ENCODE measurements at regions not wholly inside any gene's neighbourhood (a gene's known extent, or its start where the extent isn't known, plus 50 kb on each side); places are given as distances from the start of the nearest gene placed in this dataset.
"Not testable (repeated sequence)": the region's sequence is repeated elsewhere in the genome, so short reads cannot be mapped to it uniquely, and the experiment has no call there.

GRCh38 chr1:219067350-219067712 lies 106.3 kb upstream of the LYPLAL1 start:
- ChIA-PET POLR2A (interaction anchor here (1.3 kb wide), 1 partner anchor 722 kb away, joined by 4 read pairs; the partner anchor contains the start of gene TGFB2), CTCF (interaction anchor here (0.7 to 2.1 kb wide), 13 partner anchors 10 to 738 kb away, joined by 3 to 7 read pairs (median 3); no protein-coding TSS in a partner anchor)
- WGBS (ENCODE audit: missing lambda C conversion rate) = 89% methylated on average over 4 of the region's 4 CpGs
- ATAC-seq (peak in 1 of 2 experiments; percentile 50; a peak in 2 of 6 replicates), DNase-seq (ENCODE audit: low read depth in 1 of 2, low spot score in 1 of 2) (no peak), FAIRE-seq (no peak)
- H3K4me3 ChIP-seq = no peak overlapping the region
- H3K27ac ChIP-seq = peak overlapping the region in 1 of 2 experiments; percentile 78; a peak in 3 of 6 replicates
- peaks cover 16% of the 10 kb centered on the region for H3K9me3 ChIP-seq
- peaks cover 9% of the 10 kb centered on the region; the same call in 2 of the 3 replicates for H3K4me1 ChIP-seq
- TF ChIP-seq CTCF (IDR thresholded peaks at IDR 0.05) (peak; percentile 7; the same call in 1 of the 3 replicates), RAD21 (conservative IDR thresholded peaks at IDR 0.05 in 1 of 2, IDR thresholded peaks at IDR 0.05 in 1 of 2) (peak in 1 of 2 experiments; percentile 13; a peak in 1 of 5 replicates), KDM5A (IDR thresholded peaks at IDR 0.05) (no peak)
- no peak overlapping the region for H3K4me2 ChIP-seq

GRCh38 chr1:219070395-219070794 lies 103.3 kb upstream of the LYPLAL1 start:
- 85% methylated on average over 2 of the region's 2 CpGs for WGBS (ENCODE audit: missing lambda C conversion rate)
- FAIRE-seq; H3K4me3 ChIP-seq; POLR2A ChIA-PET; H3K4me1 ChIP-seq; H3K4me2 ChIP-seq; CTCF ChIA-PET; ATAC-seq; DNase-seq (ENCODE audit: low read depth in 1 of 2, low spot score in 1 of 2); H3K27ac ChIP-seq: not testable (repeated sequence)
- peaks cover 22% of the 10 kb centered on the region for H3K9me3 ChIP-seq

DNA sequence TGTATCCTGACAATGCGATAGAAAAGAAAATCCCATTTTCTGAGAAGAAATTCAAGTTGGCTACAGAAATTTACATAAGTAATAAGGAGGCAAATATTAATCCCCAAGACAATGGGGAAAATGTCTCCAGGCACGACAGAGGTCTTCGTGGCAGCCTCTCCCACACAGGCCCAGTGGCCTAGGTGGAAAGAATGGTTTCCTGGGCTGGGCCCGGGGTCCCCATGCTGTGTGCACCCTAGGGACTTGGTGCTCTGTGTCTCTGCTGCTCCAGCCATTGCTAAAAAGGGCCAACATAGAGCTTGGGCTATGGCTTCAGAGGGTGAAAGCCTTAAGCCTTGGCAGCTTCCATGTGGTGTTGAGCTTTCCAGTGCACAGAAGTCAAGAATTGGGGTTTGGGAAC lies 102.5 kb upstream of the LYPLAL1 start:
- no peak for ATAC-seq
- POLR2A ChIA-PET = no interaction called here
- no peak for FAIRE-seq

GRCh38 chr1:219072329-219072728 lies 101.3 kb upstream of the LYPLAL1 start:
- POLR2A ChIA-PET = no interaction called here
- 89% methylated on average over 5 of the region's 5 CpGs for WGBS (ENCODE audit: missing lambda C conversion rate)
- peaks cover 13% of the 10 kb centered on the region for H3K4me1 ChIP-seq
- H3K9me3 ChIP-seq = peaks cover 22% of the 10 kb centered on the region
- no peak overlapping the region for H3K4me2 ChIP-seq
- DNase-seq (ENCODE audit: low read depth in 1 of 2, low spot score in 1 of 2) (no peak), ATAC-seq (no peak), FAIRE-seq (no peak)
- no peak overlapping the region for H3K27ac ChIP-seq
- no peak overlapping the region for H3K4me3 ChIP-seq
- CTCF ChIA-PET = interaction anchor here (1.0 kb wide), 1 partner anchor 9 kb away, joined by 3 read pairs; no protein-coding TSS in a partner anchor
- no peak for TF ChIP-seq RFX5 (IDR thresholded peaks at IDR 0.05)
- TF ChIP-seq EHMT2 (IDR thresholded peaks at IDR 0.05; ENCODE audit: low read depth) = no peak
- no peak for TF ChIP-seq USF2 (IDR thresholded peaks at IDR 0.05)
- TF ChIP-seq ELK1 (IDR thresholded peaks at IDR 0.05; ENCODE audit: low read depth, low read length) = no peak
- TF ChIP-seq, protein P1, sequence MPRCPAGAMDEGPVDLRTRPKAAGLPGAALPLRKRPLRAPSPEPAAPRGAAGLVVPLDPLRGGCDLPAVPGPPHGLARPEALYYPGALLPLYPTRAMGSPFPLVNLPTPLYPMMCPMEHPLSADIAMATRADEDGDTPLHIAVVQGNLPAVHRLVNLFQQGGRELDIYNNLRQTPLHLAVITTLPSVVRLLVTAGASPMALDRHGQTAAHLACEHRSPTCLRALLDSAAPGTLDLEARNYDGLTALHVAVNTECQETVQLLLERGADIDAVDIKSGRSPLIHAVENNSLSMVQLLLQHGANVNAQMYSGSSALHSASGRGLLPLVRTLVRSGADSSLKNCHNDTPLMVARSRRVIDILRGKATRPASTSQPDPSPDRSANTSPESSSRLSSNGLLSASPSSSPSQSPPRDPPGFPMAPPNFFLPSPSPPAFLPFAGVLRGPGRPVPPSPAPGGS (IDR thresholded peaks at IDR 0.05) = no peak
- no peak for TF ChIP-seq RNF2 (IDR thresholded peaks at IDR 0.05; ENCODE audit: borderline replicate concordance, low read depth)
- no peak for TF ChIP-seq ZFP36 (IDR thresholded peaks at IDR 0.05; ENCODE audit: borderline replicate concordance, partially characterized antibody)
- no peak for TF ChIP-seq NR3C1 (IDR thresholded peaks at IDR 0.05)
- no peak for TF ChIP-seq ESRRA (IDR thresholded peaks at IDR 0.05; ENCODE audit: borderline replicate concordance, low read length)
- no peak for TF ChIP-seq SREBF2 (IDR thresholded peaks at IDR 0.05)
- TF ChIP-seq HOXB5 (CRISPR knock-in tag; IDR thresholded peaks at IDR 0.05) = no peak

More for the DNA sequence above, 102.5 kb upstream of the LYPLAL1 start:
- peaks cover 22% of the 10 kb centered on the region for H3K9me3 ChIP-seq
- no peak for DNase-seq (ENCODE audit: low read depth in 1 of 2, low spot score in 1 of 2)
- no peak overlapping the region for H3K4me3 ChIP-seq
- peaks cover 11% of the 10 kb centered on the region for H3K4me1 ChIP-seq
- no peak overlapping the region for H3K4me2 ChIP-seq
- CTCF ChIA-PET = interaction anchor here (1.0 kb wide), 1 partner anchor 8 kb away, joined by 3 read pairs; no protein-coding TSS in a partner anchor
- 46% methylated on average over 4 of the region's 4 CpGs for WGBS (ENCODE audit: missing lambda C conversion rate)
- TF ChIP-seq CEBPB (IDR thresholded peaks at IDR 0.05) = no peak
- no peak for TF ChIP-seq FOSB (CRISPR knock-in tag; IDR thresholded peaks at IDR 0.05)
- TF ChIP-seq RFX5 (IDR thresholded peaks at IDR 0.05) = no peak
- TF ChIP-seq EHMT2 (IDR thresholded peaks at IDR 0.05; ENCODE audit: low read depth) = no peak
- TF ChIP-seq MYC (IDR thresholded peaks at IDR 0.05; ENCODE audit: borderline replicate concordance, low read length) = no peak
- TF ChIP-seq FOSL2 (IDR thresholded peaks at IDR 0.05) = no peak
- TF ChIP-seq FOSL2 (CRISPR knock-in tag; IDR thresholded peaks at IDR 0.05) = no peak
- TF ChIP-seq NPAS2 (CRISPR knock-in tag; IDR thresholded peaks at IDR 0.05; ENCODE audit: borderline replicate concordance) = no peak
- TF ChIP-seq, protein P1 (IDR thresholded peaks at IDR 0.05) = no peak
- no peak for TF ChIP-seq ATOH8 (CRISPR knock-in tag; IDR thresholded peaks at IDR 0.05; ENCODE audit: low read depth)
- no peak for TF ChIP-seq HOXA7 (CRISPR knock-in tag; IDR thresholded peaks at IDR 0.05)
- no peak for TF ChIP-seq CBX2 (IDR thresholded peaks at IDR 0.05; ENCODE audit: borderline replicate concordance, low read depth)
- H3K27ac ChIP-seq = no peak overlapping the region
